Liver (tissue), 2 donors: ENCODE measurements at regions not wholly inside any gene's neighbourhood (a gene's known extent, or its start where the extent isn't known, plus 50 kb on each side); places are given as distances from the start of the nearest gene placed in this dataset.

Source experiments
- SP1 ChIP-seq: IDR thresholded peaks from 2 replicates; pipeline ENCODE4 v1.6.1; 2018; ENCODE audit warnings: antibody characterized with exemption, mild to moderate bottlenecking
- YY1 ChIP-seq: IDR thresholded peaks from 2 replicates; pipeline ENCODE4 v1.6.1; 2016; ENCODE audit warnings: antibody characterized with exemption, mild to moderate bottlenecking
- donor health status: healthy.

DNA sequence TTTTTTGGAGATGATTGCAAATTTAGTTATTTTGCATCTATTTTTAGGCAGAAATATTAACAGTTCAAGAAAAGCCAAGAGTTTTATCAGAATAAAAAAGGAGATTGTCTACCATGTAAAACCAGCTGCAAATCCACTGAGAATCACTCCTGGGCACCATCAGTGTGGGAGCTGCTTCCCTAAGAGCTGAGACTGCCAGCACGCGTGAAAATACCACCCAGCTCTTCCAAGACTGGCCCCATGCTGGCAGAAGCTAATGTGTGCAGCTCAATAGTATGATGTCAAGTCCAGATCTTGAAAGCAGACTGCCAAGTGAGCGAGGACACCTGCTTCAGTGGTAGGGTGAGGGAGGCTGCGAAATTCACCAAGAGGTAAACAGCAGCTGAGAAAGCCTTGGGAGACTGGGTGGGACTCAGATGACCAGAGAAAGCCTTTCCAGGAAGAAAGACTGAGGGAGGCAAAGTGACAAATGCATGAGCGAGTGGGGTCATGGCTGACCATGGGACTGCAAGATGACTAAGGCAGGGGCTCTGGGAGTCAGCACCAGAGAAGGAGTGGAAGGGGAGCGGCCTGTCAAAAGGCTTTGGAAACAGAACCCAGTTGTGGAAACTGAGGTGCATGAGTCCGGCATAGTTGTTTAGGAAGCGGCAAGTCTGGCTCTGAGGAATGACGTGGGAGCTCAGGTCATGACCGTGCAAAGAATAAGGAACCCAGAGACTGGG, 200.9 kb downstream of the GADD45G start:
- TF ChIP-seq SP1: no peak
- no peak for TF ChIP-seq YY1
